Smooth muscle cell (in vitro differentiated cells): ENCODE measurements at regions not wholly inside any gene's neighbourhood (a gene's known extent, or its start where the extent isn't known, plus 50 kb on each side); places are given as distances from the start of the nearest gene placed in this dataset.

Experiments used
- DNase-seq: peaks from one replicate; lab custom pipeline; 2025; ENCODE audit not compliant: unreplicated experiment; lab: John Stamatoyannopoulos, UW
- H2AFZ ChIP-seq: fragments of 200-600 bp; sonication (generic); 2 replicates; pipeline ENCODE4 v1.6.0; 2016; ENCODE audit warnings: antibody characterized with exemption, low read depth, mild to moderate bottlenecking
- H3F3A ChIP-seq: fragments of 200-600 bp; sonication (generic); 2 replicates; pipeline ENCODE4 v1.6.0; 2017; ENCODE audit warnings: antibody characterized with exemption, low read depth
- H3K27ac ChIP-seq: fragments of 200-600 bp; sonication (generic); 2 replicates; pipeline ENCODE4 v1.5.1; 2016; ENCODE audit warnings: low read depth, mild to moderate bottlenecking
- H3K27me3 ChIP-seq: fragments of 200-600 bp; sonication (generic); 2 replicates; pipeline ENCODE4 v1.6.1; 2016; ENCODE audit warnings: low read depth, mild to moderate bottlenecking
- H3K36me3 ChIP-seq: fragments of 200-600 bp; sonication (generic); 2 replicates; pipeline ENCODE4 v1.5.1; 2016; ENCODE audit warnings: low read depth
- H3K4me1 ChIP-seq: fragments of 200-600 bp; sonication (generic); 2 replicates; pipeline ENCODE4 v1.5.1; 2016; ENCODE audit warnings: low read depth
- H3K4me2 ChIP-seq: fragments of 200-600 bp; sonication (generic); 2 replicates; pipeline ENCODE4 v1.6.0; 2016; ENCODE audit warnings: mild to moderate bottlenecking
- H3K4me3 ChIP-seq: fragments of 200-600 bp; sonication (generic); 2 replicates; pipeline ENCODE4 v1.5.1; 2016; ENCODE audit warnings: mild to moderate bottlenecking
- H3K79me2 ChIP-seq: fragments of 200-600 bp; sonication (generic); 2 replicates; pipeline ENCODE4 v1.6.0; 2016; ENCODE audit warnings: low read depth, mild to moderate bottlenecking
- H3K9ac ChIP-seq: fragments of 200-600 bp; sonication (generic); 2 replicates; pipeline ENCODE4 v1.6.0; 2016; ENCODE audit warnings: low read depth
- H3K9me3 ChIP-seq: fragments of 200-600 bp; sonication (generic); replicated peaks from 2 replicates; pipeline ENCODE4 v1.5.1; 2016; ENCODE audit warnings: low read depth
- H4K20me1 ChIP-seq: fragments of 200-600 bp; sonication (generic); 2 replicates; pipeline ENCODE4 v1.6.0; 2016; ENCODE audit warnings: low read depth
- CTCF ChIP-seq: fragments of 200-600 bp; sonication (generic); IDR thresholded peaks from 2 replicates; pipeline ENCODE4 v1.5.1; 2017; ENCODE audit warnings: borderline replicate concordance, mild to moderate bottlenecking, antibody characterized with exemption; ENCODE audit not compliant: insufficient read depth, poor library complexity, severe bottlenecking
- WGBS: methylation state at CpG from one replicate; pipeline ENCODE4 v1.1.7; 2016; ENCODE audit warnings: low lambda C conversion rate; 5-methylcytosine and 5-hydroxymethylcytosine counted together

GRCh38 chr4:104549736-104550135, 55.0 kb upstream of the CXXC4 start:
- no peaks in the 10 kb centered on the region for H4K20me1 ChIP-seq
- H3K36me3 ChIP-seq: no peaks in the 10 kb centered on the region
- peaks cover 8% of the 10 kb centered on the region for H3K4me1 ChIP-seq
- H3K4me3 ChIP-seq: no peak overlapping the region
- H3K9me3 ChIP-seq: no peaks in the 10 kb centered on the region
- TF ChIP-seq CTCF: no peak
- H3F3A ChIP-seq: no peaks in the 10 kb centered on the region
- no peaks in the 10 kb centered on the region for H3K79me2 ChIP-seq
- WGBS: 82% methylated on average over 2 of the region's 2 CpGs
- H3K27ac ChIP-seq: no peak overlapping the region
- H3K4me2 ChIP-seq: no peak overlapping the region
- H2AFZ ChIP-seq: no peak overlapping the region
- DNase-seq: no peak
- no peak overlapping the region for H3K9ac ChIP-seq
- no peaks in the 10 kb centered on the region for H3K27me3 ChIP-seq

DNA sequence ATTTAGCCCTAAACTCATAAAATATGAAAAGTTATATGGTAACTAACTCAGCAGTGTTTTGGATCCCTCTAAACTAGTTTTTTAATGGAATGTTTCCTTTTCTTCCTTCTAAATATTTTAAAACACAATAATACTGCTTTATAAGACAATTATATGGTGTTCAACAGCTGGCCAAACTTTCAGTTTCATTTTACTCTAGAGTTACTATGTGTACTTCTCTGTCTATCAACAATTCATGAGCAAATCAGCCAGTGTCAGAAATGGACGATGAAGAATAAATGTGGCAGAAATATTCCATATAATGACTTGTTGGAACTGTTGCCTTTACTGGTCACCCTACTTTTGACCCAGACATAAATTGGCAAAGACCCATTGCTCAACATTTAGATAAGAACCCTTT, 64.8 kb upstream of the CXXC4 start:
- 86% methylated on average over 1 of the region's 1 CpG for WGBS
- no peak for TF ChIP-seq CTCF

GRCh38 chr4:104571341-104571740, 76.6 kb upstream of the CXXC4 start:
- Histone ChIP-seq H3K9ac (no peak overlapping the region), H3K4me1 (no peaks in the 10 kb centered on the region), H3K27ac (peak overlapping the region; percentile 31), H3F3A (no peaks in the 10 kb centered on the region), H4K20me1 (no peaks in the 10 kb centered on the region), H3K9me3 (no peaks in the 10 kb centered on the region), H2AFZ (no peak overlapping the region), H3K4me3 (no peak overlapping the region), H3K79me2 (no peaks in the 10 kb centered on the region), H3K4me2 (no peak overlapping the region), H3K36me3 (no peaks in the 10 kb centered on the region), H3K27me3 (no peaks in the 10 kb centered on the region)
- no peak for DNase-seq
- TF ChIP-seq CTCF: no peak
- WGBS: 85% methylated on average over 2 of the region's 2 CpGs

More for the DNA sequence above, 64.8 kb upstream of the CXXC4 start:
- no peaks in the 10 kb centered on the region for H3K36me3 ChIP-seq
- no peak overlapping the region for H2AFZ ChIP-seq
- H3K27me3 ChIP-seq: no peaks in the 10 kb centered on the region
- H3K4me2 ChIP-seq: no peak overlapping the region
- no peaks in the 10 kb centered on the region for H3F3A ChIP-seq
- H3K9ac ChIP-seq: no peak overlapping the region
- H3K4me3 ChIP-seq: no peak overlapping the region
- no peaks in the 10 kb centered on the region for H3K9me3 ChIP-seq
- no peaks in the 10 kb centered on the region for H3K79me2 ChIP-seq
- no peak overlapping the region for H3K27ac ChIP-seq
- no peak for DNase-seq
- no peaks in the 10 kb centered on the region for H4K20me1 ChIP-seq
- no peaks in the 10 kb centered on the region for H3K4me1 ChIP-seq

- Histone ChIP-seq H3K27me3 (no peaks in the 10 kb centered on the region), H3K36me3 (no peaks in the 10 kb centered on the region), H3K27ac (no peak overlapping the region), H3K4me2 (no peak overlapping the region), H2AFZ (no peak overlapping the region), H3K9me3 (no peaks in the 10 kb centered on the region), H3K9ac (no peak overlapping the region), H3K4me1 (no peaks in the 10 kb centered on the region), H3K79me2 (no peaks in the 10 kb centered on the region), H4K20me1 (no peaks in the 10 kb centered on the region), H3F3A (no peaks in the 10 kb centered on the region), H3K4me3 (no peak overlapping the region)
- 88% methylated on average over 4 of the region's 4 CpGs for WGBS
- no peak for TF ChIP-seq CTCF
- DNase-seq: no peak
These were observed 79.7 kb upstream of the CXXC4 start for GRCh38 chr4:104574371-104574770.
